Keratinocyte (primary cell): ENCODE measurements at regions not wholly inside any gene's neighbourhood (a gene's known extent, or its start where the extent isn't known, plus 50 kb on each side); places are given as distances from the start of the nearest gene placed in this dataset.

Experiments used
- EZH2 ChIP-seq: IDR thresholded peaks from one replicate; pipeline ENCODE4 v1.6.1; 2012; ENCODE audit warnings: inconsistent platforms, mild to moderate bottlenecking, low read length, moderate library complexity
- TF ChIP-seq, protein P1 (sequence below), 3 experiments: IDR thresholded peaks in 1 of 3; conservative IDR thresholded peaks in 1 of 3; optimal IDR thresholded peaks in 1 of 3; 2 replicates in 2 of 3; 3 replicates in 1 of 3; pipeline versions ENCODE3 to v1.5.1; 2011; ENCODE audit warnings: low read length in 3 of 3, mild to moderate bottlenecking in 3 of 3, moderate library complexity in 2 of 3, control low read depth in 1 of 3, inconsistent platforms in 1 of 3; ENCODE audit not compliant: insufficient read depth in 2 of 3; ENCODE audit errors: extremely low read depth in 1 of 3

DNA sequence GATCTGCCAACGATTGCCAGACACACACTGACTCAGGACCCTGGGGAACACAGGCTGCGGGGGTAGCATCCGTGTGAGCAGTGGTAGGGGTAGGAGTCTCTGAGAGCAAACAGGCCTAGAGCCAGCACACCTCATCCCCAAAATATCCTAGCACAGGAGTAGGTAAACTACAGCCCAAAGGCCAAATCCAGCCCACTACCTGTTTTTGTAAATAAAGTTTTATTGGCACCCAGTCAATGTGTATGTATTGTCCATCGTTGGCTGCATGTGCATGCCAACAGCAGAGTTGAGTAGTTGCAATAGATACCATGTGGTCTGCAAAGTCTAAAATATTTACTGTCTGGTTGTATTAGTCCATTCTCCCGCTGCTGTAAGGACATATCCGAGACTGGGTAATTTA, 55.5 kb upstream of the GPRC5B start:
- TF ChIP-seq, protein P1, sequence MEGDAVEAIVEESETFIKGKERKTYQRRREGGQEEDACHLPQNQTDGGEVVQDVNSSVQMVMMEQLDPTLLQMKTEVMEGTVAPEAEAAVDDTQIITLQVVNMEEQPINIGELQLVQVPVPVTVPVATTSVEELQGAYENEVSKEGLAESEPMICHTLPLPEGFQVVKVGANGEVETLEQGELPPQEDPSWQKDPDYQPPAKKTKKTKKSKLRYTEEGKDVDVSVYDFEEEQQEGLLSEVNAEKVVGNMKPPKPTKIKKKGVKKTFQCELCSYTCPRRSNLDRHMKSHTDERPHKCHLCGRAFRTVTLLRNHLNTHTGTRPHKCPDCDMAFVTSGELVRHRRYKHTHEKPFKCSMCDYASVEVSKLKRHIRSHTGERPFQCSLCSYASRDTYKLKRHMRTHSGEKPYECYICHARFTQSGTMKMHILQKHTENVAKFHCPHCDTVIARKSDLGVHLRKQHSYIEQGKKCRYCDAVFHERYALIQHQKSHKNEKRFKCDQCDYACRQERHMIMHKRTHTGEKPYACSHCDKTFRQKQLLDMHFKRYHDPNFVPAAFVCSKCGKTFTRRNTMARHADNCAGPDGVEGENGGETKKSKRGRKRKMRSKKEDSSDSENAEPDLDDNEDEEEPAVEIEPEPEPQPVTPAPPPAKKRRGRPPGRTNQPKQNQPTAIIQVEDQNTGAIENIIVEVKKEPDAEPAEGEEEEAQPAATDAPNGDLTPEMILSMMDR (optimal IDR thresholded peaks at IDR 0.05 in 1 of 3, IDR thresholded peaks at IDR 0.05 in 1 of 3, conservative IDR thresholded peaks at IDR 0.05 in 1 of 3; ENCODE audit: extremely low read depth in 1 of 3, insufficient read depth in 2 of 3, low read length in 3 of 3), result no peak
- no peak for TF ChIP-seq EZH2
